Effector memory CD8-positive, alpha-beta T cell (primary cell): ENCODE measurements at regions not wholly inside any gene's neighbourhood (a gene's known extent, or its start where the extent isn't known, plus 50 kb on each side); places are given as distances from the start of the nearest gene placed in this dataset.

Source experiments
- ATAC-seq: fragments of 150-1000 bp; cut with Tn5 transposase; replicated peaks from 2 replicates; pipeline ENCODE4 v1.10.0; 2021; ENCODE audit warnings: mild to moderate bottlenecking, moderate library complexity
- DNase-seq, 3 experiments: peaks; one replicate each; pipeline ENCODE4 v3.0.0; 2021
- H3K27ac Mint-ChIP-seq, 2 donors: one replicate each; pipeline ENCODE4 v1.8.0; 2022; ENCODE audit warnings: mild to moderate bottlenecking in 2 of 2, mixed read lengths in 2 of 2, moderate library complexity in 2 of 2
- H3K27me3 Mint-ChIP-seq, 2 donors: one replicate each; pipeline ENCODE4 v1.8.0; 2022; ENCODE audit warnings: mixed read lengths in 2 of 2
- H3K36me3 Mint-ChIP-seq: one replicate; pipeline ENCODE4 v1.8.0; 2022; ENCODE audit warnings: mild to moderate bottlenecking, moderate library complexity, mixed read lengths; ENCODE audit not compliant: insufficient read depth
- H3K4me1 Mint-ChIP-seq, 2 donors: one replicate each; pipeline ENCODE4 v1.8.0; 2022; ENCODE audit warnings: low read depth in 2 of 2, mixed read lengths in 2 of 2
- H3K4me3 Mint-ChIP-seq, 2 donors: one replicate each; pipeline ENCODE4 v1.8.0; 2022; ENCODE audit warnings: mild to moderate bottlenecking in 2 of 2, mixed read lengths in 2 of 2, moderate library complexity in 2 of 2
- H3K9me3 Mint-ChIP-seq, 2 donors: one replicate each; pipeline ENCODE4 v1.8.0; 2022; ENCODE audit warnings: mixed read lengths in 2 of 2

GRCh38 chr20:60636417-60636816, 615.6 kb upstream of the CDH4 start:
- no peaks in the 10 kb centered on the region for H3K4me1 Mint-ChIP-seq
- H3K27ac Mint-ChIP-seq = no peak overlapping the region
- DNase-seq (no peak), ATAC-seq (no peak)
- H3K9me3 Mint-ChIP-seq = no peaks in the 10 kb centered on the region
- H3K4me3 Mint-ChIP-seq = no peak overlapping the region
- no peaks in the 10 kb centered on the region for H3K36me3 Mint-ChIP-seq
- peaks cover 0 to 15% of the 10 kb centered on the region in 2 donors for H3K27me3 Mint-ChIP-seq

GRCh38 chr20:60637801-60638200, 614.3 kb upstream of the CDH4 start:
- Mint-ChIP-seq H3K9me3 (no peaks in the 10 kb centered on the region), H3K27me3 (peaks cover 0 to 25% of the 10 kb centered on the region in 2 donors), H3K4me1 (no peaks in the 10 kb centered on the region), H3K27ac (no peak overlapping the region), H3K4me3 (no peak overlapping the region), H3K36me3 (no peaks in the 10 kb centered on the region)
- no peak for ATAC-seq
- DNase-seq = no peak

- no peak for ATAC-seq
Observed at GRCh38 chr20:60638430-60639098, 613.5 kb upstream of the CDH4 start.

GRCh38 chr20:60641879-60642447, 610.1 kb upstream of the CDH4 start:
- Mint-ChIP-seq H3K27ac (no peak overlapping the region), H3K4me3 (no peak overlapping the region), H3K4me1 (no peaks in the 10 kb centered on the region), H3K27me3 (peaks cover 0 to 20% of the 10 kb centered on the region in 2 donors), H3K36me3 (no peaks in the 10 kb centered on the region), H3K9me3 (peaks cover 0 to 2% of the 10 kb centered on the region in 2 donors)
- ATAC-seq = no peak
- no peak for DNase-seq

More at GRCh38 chr20:60638430-60639098, 613.5 kb upstream of the CDH4 start:
- Mint-ChIP-seq H3K36me3 (no peaks in the 10 kb centered on the region), H3K27me3 (peaks cover 0 to 32% of the 10 kb centered on the region in 2 donors), H3K4me1 (no peaks in the 10 kb centered on the region), H3K9me3 (peaks cover 0 to 2% of the 10 kb centered on the region in 2 donors), H3K27ac (no peak overlapping the region), H3K4me3 (no peak overlapping the region)
- no peak for DNase-seq

GRCh38 chr20:60642541-60642940, 609.5 kb upstream of the CDH4 start:
- ATAC-seq (no peak), DNase-seq (no peak)
- H3K4me3 Mint-ChIP-seq = no peak overlapping the region
- H3K27me3 Mint-ChIP-seq = peaks cover 0 to 20% of the 10 kb centered on the region in 2 donors
- no peaks in the 10 kb centered on the region for H3K36me3 Mint-ChIP-seq
- no peak overlapping the region for H3K27ac Mint-ChIP-seq
- H3K9me3 Mint-ChIP-seq = peaks cover 0 to 2% of the 10 kb centered on the region in 2 donors
- H3K4me1 Mint-ChIP-seq = no peaks in the 10 kb centered on the region

- H3K9me3 Mint-ChIP-seq = peaks cover 4 to 8% of the 10 kb centered on the region in 2 donors
- peaks cover 9 to 15% of the 10 kb centered on the region in 2 donors for H3K27me3 Mint-ChIP-seq
- H3K4me1 Mint-ChIP-seq = no peaks in the 10 kb centered on the region
- ATAC-seq (no peak), DNase-seq (no peak)
- H3K27ac Mint-ChIP-seq = no peak overlapping the region
- H3K4me3 Mint-ChIP-seq = no peak overlapping the region
- no peaks in the 10 kb centered on the region for H3K36me3 Mint-ChIP-seq
Observed at GRCh38 chr20:60648556-60648955, 603.5 kb upstream of the CDH4 start.

GRCh38 chr20:60649541-60649940, 602.5 kb upstream of the CDH4 start:
- no peak for ATAC-seq
- H3K27me3 Mint-ChIP-seq = peaks cover 9 to 12% of the 10 kb centered on the region in 2 donors

GRCh38 chr20:60650087-60650486, 602.0 kb upstream of the CDH4 start:
- H3K4me1 Mint-ChIP-seq = no peaks in the 10 kb centered on the region
- no peak for DNase-seq
- ATAC-seq = no peak
- no peak overlapping the region for H3K4me3 Mint-ChIP-seq
- H3K36me3 Mint-ChIP-seq = no peaks in the 10 kb centered on the region
- peaks cover 4 to 8% of the 10 kb centered on the region in 2 donors for H3K9me3 Mint-ChIP-seq
- H3K27ac Mint-ChIP-seq = no peak overlapping the region
- H3K27me3 Mint-ChIP-seq = peaks cover 9 to 12% of the 10 kb centered on the region in 2 donors

More at GRCh38 chr20:60649541-60649940, 602.5 kb upstream of the CDH4 start:
- DNase-seq = no peak
- Mint-ChIP-seq H3K36me3 (no peaks in the 10 kb centered on the region), H3K27ac (no peak overlapping the region), H3K4me3 (no peak overlapping the region), H3K9me3 (peaks cover 4 to 8% of the 10 kb centered on the region in 2 donors), H3K4me1 (no peaks in the 10 kb centered on the region)

GRCh38 chr20:60652046-60652445, 600.0 kb upstream of the CDH4 start:
- H3K27me3 Mint-ChIP-seq = peaks cover 12 to 31% of the 10 kb centered on the region in 2 donors
- H3K9me3 Mint-ChIP-seq = peaks cover 4 to 8% of the 10 kb centered on the region in 2 donors
- H3K36me3 Mint-ChIP-seq = no peaks in the 10 kb centered on the region
- no peaks in the 10 kb centered on the region for H3K4me1 Mint-ChIP-seq
- DNase-seq (no peak), ATAC-seq (no peak)
- no peak overlapping the region for H3K4me3 Mint-ChIP-seq
- H3K27ac Mint-ChIP-seq = no peak overlapping the region

- ATAC-seq (no peak), DNase-seq (no peak)
- Mint-ChIP-seq H3K27ac (no peak overlapping the region), H3K4me1 (no peaks in the 10 kb centered on the region), H3K9me3 (peaks cover 4 to 8% of the 10 kb centered on the region in 2 donors), H3K36me3 (no peaks in the 10 kb centered on the region), H3K27me3 (peaks cover 17 to 37% of the 10 kb centered on the region in 2 donors), H3K4me3 (no peak overlapping the region)
Observed at GRCh38 chr20:60652615-60653014, 599.4 kb upstream of the CDH4 start.

- Mint-ChIP-seq H3K36me3 (no peaks in the 10 kb centered on the region), H3K4me1 (no peaks in the 10 kb centered on the region), H3K4me3 (no peak overlapping the region), H3K27me3 (peaks cover 24 to 43% of the 10 kb centered on the region in 2 donors), H3K9me3 (peaks cover 4 to 8% of the 10 kb centered on the region in 2 donors), H3K27ac (no peak overlapping the region)
- ATAC-seq (no peak), DNase-seq (no peak)
Observed at GRCh38 chr20:60653111-60653845, 598.8 kb upstream of the CDH4 start.

GRCh38 chr20:60658681-60659080, 593.4 kb upstream of the CDH4 start:
- no peak for ATAC-seq
- Mint-ChIP-seq H3K36me3 (no peaks in the 10 kb centered on the region), H3K4me3 (no peak overlapping the region), H3K27me3 (peaks cover 34 to 76% of the 10 kb centered on the region in 2 donors), H3K27ac (no peak overlapping the region), H3K4me1 (no peaks in the 10 kb centered on the region), H3K9me3 (no peaks in the 10 kb centered on the region)
- no peak for DNase-seq

- H3K4me1 Mint-ChIP-seq = no peaks in the 10 kb centered on the region
- no peak overlapping the region for H3K4me3 Mint-ChIP-seq
- H3K27me3 Mint-ChIP-seq = peaks cover 37 to 79% of the 10 kb centered on the region in 2 donors
- no peaks in the 10 kb centered on the region for H3K9me3 Mint-ChIP-seq
- ATAC-seq = no peak
- no peak overlapping the region for H3K27ac Mint-ChIP-seq
- no peak for DNase-seq
- H3K36me3 Mint-ChIP-seq = no peaks in the 10 kb centered on the region
Observed at GRCh38 chr20:60659240-60659639, 592.8 kb upstream of the CDH4 start.

GRCh38 chr20:60662307-60662706, 589.8 kb upstream of the CDH4 start:
- DNase-seq = no peak
- H3K27ac Mint-ChIP-seq = no peak overlapping the region
- H3K9me3 Mint-ChIP-seq = no peaks in the 10 kb centered on the region
- H3K4me3 Mint-ChIP-seq = no peak overlapping the region
- H3K36me3 Mint-ChIP-seq = no peaks in the 10 kb centered on the region
- peaks cover 30 to 58% of the 10 kb centered on the region in 2 donors for H3K27me3 Mint-ChIP-seq
- ATAC-seq = no peak
- H3K4me1 Mint-ChIP-seq = no peaks in the 10 kb centered on the region
